Kidney epithelial cell (primary cell): ENCODE measurements at regions not wholly inside any gene's neighbourhood (a gene's known extent, or its start where the extent isn't known, plus 50 kb on each side); places are given as distances from the start of the nearest gene placed in this dataset.

Experiments
- DNase-seq: peaks from one replicate; pipeline ENCODE4 v3.0.0-alpha.2; 2010; ENCODE audit warnings: low read depth
- H3K27me3 ChIP-seq: 2 replicates; pipeline ENCODE4 v1.6.0; 2011; ENCODE audit warnings: low read length; ENCODE audit not compliant: control insufficient read depth, insufficient read depth
- H3K36me3 ChIP-seq: 2 replicates; pipeline ENCODE4 v1.5.1; 2011; ENCODE audit warnings: low read length; ENCODE audit not compliant: control insufficient read depth, insufficient read depth
- H3K4me3 ChIP-seq: 2 replicates; pipeline ENCODE4 v1.5.1; 2011; ENCODE audit warnings: low read depth, mild to moderate bottlenecking, control low read depth, low read length
- TF ChIP-seq, protein P1 (sequence below): IDR thresholded peaks from 2 replicates; pipeline ENCODE4 v1.5.1; 2011; ENCODE audit warnings: mild to moderate bottlenecking, moderate library complexity, low read length, control low read depth, inconsistent platforms; ENCODE audit not compliant: insufficient read depth, poor library complexity, severe bottlenecking

DNA sequence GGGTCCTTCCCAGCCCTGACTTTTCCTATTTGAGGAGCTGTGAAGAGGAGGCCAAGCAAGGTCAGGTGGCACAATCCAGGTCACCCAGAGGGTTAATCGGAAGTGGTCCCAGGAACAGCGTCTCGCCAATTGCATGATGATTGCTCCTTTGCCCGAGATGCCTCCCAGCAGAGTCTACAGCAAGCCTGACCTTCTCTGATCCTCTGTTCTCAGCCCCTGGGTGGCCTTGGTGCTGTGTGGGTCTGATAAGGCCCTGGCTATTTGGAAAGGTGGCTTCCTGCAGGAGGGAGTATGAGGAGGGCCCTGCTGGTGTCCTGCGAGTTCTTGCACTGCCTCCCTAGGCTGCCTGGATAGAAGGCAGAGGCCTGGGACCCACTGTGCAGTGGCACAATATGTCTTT, 116.2 kb downstream of the FOXD2 start:
- TF ChIP-seq, protein P1, sequence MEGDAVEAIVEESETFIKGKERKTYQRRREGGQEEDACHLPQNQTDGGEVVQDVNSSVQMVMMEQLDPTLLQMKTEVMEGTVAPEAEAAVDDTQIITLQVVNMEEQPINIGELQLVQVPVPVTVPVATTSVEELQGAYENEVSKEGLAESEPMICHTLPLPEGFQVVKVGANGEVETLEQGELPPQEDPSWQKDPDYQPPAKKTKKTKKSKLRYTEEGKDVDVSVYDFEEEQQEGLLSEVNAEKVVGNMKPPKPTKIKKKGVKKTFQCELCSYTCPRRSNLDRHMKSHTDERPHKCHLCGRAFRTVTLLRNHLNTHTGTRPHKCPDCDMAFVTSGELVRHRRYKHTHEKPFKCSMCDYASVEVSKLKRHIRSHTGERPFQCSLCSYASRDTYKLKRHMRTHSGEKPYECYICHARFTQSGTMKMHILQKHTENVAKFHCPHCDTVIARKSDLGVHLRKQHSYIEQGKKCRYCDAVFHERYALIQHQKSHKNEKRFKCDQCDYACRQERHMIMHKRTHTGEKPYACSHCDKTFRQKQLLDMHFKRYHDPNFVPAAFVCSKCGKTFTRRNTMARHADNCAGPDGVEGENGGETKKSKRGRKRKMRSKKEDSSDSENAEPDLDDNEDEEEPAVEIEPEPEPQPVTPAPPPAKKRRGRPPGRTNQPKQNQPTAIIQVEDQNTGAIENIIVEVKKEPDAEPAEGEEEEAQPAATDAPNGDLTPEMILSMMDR = no peak
- DNase-seq = no peak
- Histone ChIP-seq H3K4me3 (no peak overlapping the region), H3K36me3 (no peaks in the 10 kb centered on the region), H3K27me3 (peaks cover 3% of the 10 kb centered on the region)

DNA sequence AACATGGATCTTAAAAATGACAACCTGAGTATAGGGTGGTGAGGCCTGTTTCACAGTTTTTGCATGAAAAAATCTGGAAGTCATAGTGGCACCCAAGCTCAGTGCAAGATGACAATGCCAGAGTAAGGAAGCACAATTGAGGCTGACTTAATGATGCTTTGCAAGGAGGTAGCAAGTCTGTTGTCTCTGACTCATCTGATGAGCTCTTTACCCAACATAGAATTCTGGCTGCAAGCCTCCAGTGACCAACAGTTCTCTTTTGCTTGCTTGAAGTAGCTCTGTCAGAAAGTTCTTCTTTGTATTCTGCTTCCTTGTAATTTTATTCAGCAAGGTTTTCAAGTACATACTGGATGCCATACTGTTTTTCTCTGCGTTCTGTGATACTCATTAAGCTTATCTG, 117.1 kb downstream of the FOXD2 start:
- TF ChIP-seq, protein P1 = no peak
- no peak for DNase-seq
- Histone ChIP-seq H3K27me3 (peaks cover 3% of the 10 kb centered on the region), H3K36me3 (no peaks in the 10 kb centered on the region), H3K4me3 (no peak overlapping the region)

DNA sequence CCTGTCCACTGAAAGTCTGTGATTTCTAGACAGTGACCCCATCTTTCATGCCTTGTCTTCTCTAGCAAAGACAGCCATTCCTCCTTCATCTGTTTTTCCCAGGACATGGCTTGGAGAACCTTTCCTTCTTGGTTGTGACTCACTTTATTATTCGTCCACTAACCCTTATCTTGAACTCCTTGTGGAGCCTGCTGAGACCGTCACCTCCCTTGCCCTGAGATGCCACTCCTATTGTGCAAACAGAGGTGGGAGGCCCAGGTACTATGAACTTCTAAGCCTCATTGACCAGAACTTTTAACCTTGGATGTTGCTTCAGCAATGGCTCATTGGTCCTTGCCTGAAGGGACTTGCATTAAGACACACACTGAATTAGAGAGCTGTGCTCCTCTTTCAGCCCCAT, 117.5 kb downstream of the FOXD2 start:
- DNase-seq = no peak
- no peak overlapping the region for H3K4me3 ChIP-seq
- no peaks in the 10 kb centered on the region for H3K36me3 ChIP-seq
- H3K27me3 ChIP-seq = peaks cover 3% of the 10 kb centered on the region
- TF ChIP-seq, protein P1 = no peak

DNA sequence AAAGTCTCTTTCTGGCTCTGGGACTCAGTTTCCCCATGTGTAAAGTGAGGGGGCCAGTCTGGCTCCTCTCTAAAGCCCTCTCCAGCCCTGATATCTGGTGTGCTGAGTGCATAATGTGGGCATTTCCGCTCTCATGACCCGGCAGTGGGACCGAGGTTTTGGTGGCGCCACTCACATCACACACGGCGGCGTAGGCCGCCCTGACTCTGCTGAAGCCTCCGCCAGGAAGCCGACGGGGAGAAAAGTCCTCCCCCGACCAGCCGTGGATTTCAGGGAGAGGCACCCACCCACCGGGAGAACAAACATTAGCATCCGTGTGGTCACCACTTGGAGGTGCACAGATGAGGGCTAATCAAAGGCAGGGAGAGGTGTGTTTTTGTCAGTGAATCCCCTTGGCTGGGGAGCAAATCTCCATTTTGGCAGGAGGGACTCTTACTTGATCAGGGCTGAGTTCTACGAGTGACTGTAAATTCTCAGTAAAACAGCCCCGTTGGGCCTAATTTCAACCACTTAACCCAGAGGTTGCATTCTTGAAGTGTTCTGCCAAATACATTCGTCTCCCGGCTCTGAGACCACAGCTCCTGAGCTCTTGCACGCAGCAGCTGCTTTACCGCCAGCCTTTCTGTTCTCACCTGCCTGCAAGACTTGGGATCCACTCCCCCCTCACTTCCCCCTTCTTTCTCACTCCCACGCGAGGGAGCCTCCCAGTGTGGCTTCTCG, 118.2 kb downstream of the FOXD2 start:
- H3K4me3 ChIP-seq = no peak overlapping the region
- DNase-seq = no peak
- TF ChIP-seq, protein P1 = no peak
- no peaks in the 10 kb centered on the region for H3K36me3 ChIP-seq
- peaks cover 3% of the 10 kb centered on the region for H3K27me3 ChIP-seq

DNA sequence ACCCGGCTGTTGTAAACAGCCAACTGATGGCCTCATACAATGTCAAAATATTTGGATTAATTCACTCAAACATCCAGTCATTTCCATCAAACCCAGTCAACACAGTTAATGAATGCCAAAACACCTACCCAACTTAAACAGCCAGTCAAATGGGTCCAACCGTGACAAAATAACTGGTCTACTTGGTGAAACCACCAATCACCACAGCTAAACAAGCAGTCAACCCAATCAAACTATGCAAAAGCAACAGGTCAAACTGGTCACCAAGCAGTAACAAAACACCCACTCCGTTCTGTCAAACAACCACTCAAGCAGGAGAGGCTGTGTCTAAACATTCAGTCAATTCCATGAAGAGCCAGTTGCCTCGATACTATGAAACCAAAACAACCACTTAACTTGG, 119.2 kb downstream of the FOXD2 start:
- no peak for DNase-seq
- Histone ChIP-seq H3K27me3 (peaks cover 3% of the 10 kb centered on the region), H3K36me3 (no peaks in the 10 kb centered on the region), H3K4me3 (no peak overlapping the region)
- TF ChIP-seq, protein P1 = no peak
